CD4-positive, alpha-beta T cell (primary cell): ENCODE measurements at regions not wholly inside any gene's neighbourhood (a gene's known extent, or its start where the extent isn't known, plus 50 kb on each side); places are given as distances from the start of the nearest gene placed in this dataset.
A peak's percentile ranks its signal among the peaks of the same experiment; 100 is the strongest.

Experiments used
- ATAC-seq: fragments of 200-7000 bp; cut with Tn5 transposase; one replicate; pipeline ENCODE4 v1.10.0; 2022; ENCODE audit warnings: mild to moderate bottlenecking; ENCODE audit not compliant: poor library complexity
- CTCF ChIA-PET: fragments of 350-600 bp; sonication (Branson Sonifier 250); formaldehyde crosslinking; loops from one replicate; lab custom pipeline; 2021; ENCODE audit warnings: antibody characterized with exemption, inconsistent platforms; lab: Charles Lee
- POLR2A ChIA-PET: fragments of 350-600 bp; sonication (Branson Sonifier 250); formaldehyde crosslinking; loops from one replicate; lab custom pipeline; 2021; ENCODE audit warnings: antibody characterized with exemption, inconsistent platforms; lab: Charles Lee
- DNase-seq, 14 experiments: peaks; one replicate each; pipeline ENCODE4 v3.0.0-alpha.2; 2013 to 2020; ENCODE audit warnings: mixed read lengths in 2 of 14
- H3K27ac ChIP-seq, 2 donors: one replicate each; pipeline versions ENCODE4 v1.5.1 to v1.7.0; 2013; ENCODE audit warnings: low read length in 2 of 2, low read depth in 1 of 2, mild to moderate bottlenecking in 1 of 2
- H3K27me3 ChIP-seq, 2 experiments: 1 replicate in 1 of 2; 2 replicates in 1 of 2; pipeline versions ENCODE4 v1.6.1 to v1.7.0; 2013; ENCODE audit warnings: low read length in 2 of 2, control low read depth in 1 of 2, mild to moderate bottlenecking in 1 of 2, moderate library complexity in 1 of 2; ENCODE audit not compliant: insufficient read depth in 2 of 2, control insufficient read depth in 1 of 2
- H3K36me3 ChIP-seq: one replicate; pipeline ENCODE4 v1.6.1; 2013; ENCODE audit warnings: low read length, control low read depth; ENCODE audit not compliant: insufficient read depth
- H3K4me1 ChIP-seq: one replicate; pipeline ENCODE4 v1.6.1; 2013; ENCODE audit warnings: low read length, control low read depth; ENCODE audit not compliant: insufficient read depth
- H3K4me3 ChIP-seq: one replicate; pipeline ENCODE4 v1.5.1; 2013; ENCODE audit warnings: mild to moderate bottlenecking, low read length, moderate library complexity
- H3K9me3 ChIP-seq, 2 experiments: 1 replicate in 1 of 2; 2 replicates in 1 of 2; pipeline versions ENCODE4 v1.6.1 to v1.7.0; 2013; ENCODE audit warnings: low read length in 2 of 2, mild to moderate bottlenecking in 2 of 2, control low read depth in 1 of 2, moderate library complexity in 1 of 2; ENCODE audit not compliant: control insufficient read depth in 1 of 2, insufficient read depth in 1 of 2
- H3K27ac Mint-ChIP-seq: one replicate; pipeline ENCODE4 v1.8.0; 2020; ENCODE audit warnings: mixed read lengths
- H3K27me3 Mint-ChIP-seq: one replicate; pipeline ENCODE4 v1.8.0; 2021; ENCODE audit warnings: mixed read lengths
- H3K36me3 Mint-ChIP-seq: one replicate; pipeline ENCODE4 v1.8.0; 2021; ENCODE audit warnings: low read depth, mixed read lengths
- H3K4me1 Mint-ChIP-seq: one replicate; pipeline ENCODE4 v1.8.0; 2021; ENCODE audit warnings: low read depth, mixed read lengths
- H3K4me3 Mint-ChIP-seq: one replicate; pipeline ENCODE4 v1.8.0; 2020; ENCODE audit warnings: mild to moderate bottlenecking, mixed read lengths
- H3K9me3 Mint-ChIP-seq: one replicate; pipeline ENCODE4 v1.8.0; 2020; ENCODE audit warnings: mixed read lengths
- intact Hi-C, 2 experiments: fragments of 100-400 bp; cut with DNase I in 1 of 2; cut with micrococcal nuclease in 1 of 2; formaldehyde crosslinking; loops; one replicate each; pipeline versions ENCODE4 v1.15.1 to v1.9.0; 2023 to 2025; cut with DNase I, micrococcal nuclease
- TF ChIP-seq, protein P1 (sequence below): fragments of 200-600 bp; IDR thresholded peaks from one replicate; pipeline ENCODE4 v1.8.0; 2022; ENCODE audit warnings: antibody characterized with exemption, mild to moderate bottlenecking

- no peaks in the 10 kb centered on the region for H3K4me1 ChIP-seq
- ChIA-PET POLR2A (no interaction called here), CTCF (no interaction called here)
- no peak overlapping the region for H3K27ac Mint-ChIP-seq
- no peak overlapping the region for H3K4me3 Mint-ChIP-seq
- no peak overlapping the region for H3K4me3 ChIP-seq
- H3K27ac ChIP-seq, result no peak overlapping the region
- H3K36me3 ChIP-seq, result no peaks in the 10 kb centered on the region
- peak in 1 of 14 experiments; percentile 7 for DNase-seq
- H3K9me3 ChIP-seq, result peaks cover 0 to 16% of the 10 kb centered on the region in 2 experiments
- no peaks in the 10 kb centered on the region for H3K27me3 Mint-ChIP-seq
- no peaks in the 10 kb centered on the region for H3K9me3 Mint-ChIP-seq
- intact Hi-C loops, result no loop called here
- ATAC-seq, result no peak
- no peaks in the 10 kb centered on the region for H3K36me3 Mint-ChIP-seq
- TF ChIP-seq, protein P1, sequence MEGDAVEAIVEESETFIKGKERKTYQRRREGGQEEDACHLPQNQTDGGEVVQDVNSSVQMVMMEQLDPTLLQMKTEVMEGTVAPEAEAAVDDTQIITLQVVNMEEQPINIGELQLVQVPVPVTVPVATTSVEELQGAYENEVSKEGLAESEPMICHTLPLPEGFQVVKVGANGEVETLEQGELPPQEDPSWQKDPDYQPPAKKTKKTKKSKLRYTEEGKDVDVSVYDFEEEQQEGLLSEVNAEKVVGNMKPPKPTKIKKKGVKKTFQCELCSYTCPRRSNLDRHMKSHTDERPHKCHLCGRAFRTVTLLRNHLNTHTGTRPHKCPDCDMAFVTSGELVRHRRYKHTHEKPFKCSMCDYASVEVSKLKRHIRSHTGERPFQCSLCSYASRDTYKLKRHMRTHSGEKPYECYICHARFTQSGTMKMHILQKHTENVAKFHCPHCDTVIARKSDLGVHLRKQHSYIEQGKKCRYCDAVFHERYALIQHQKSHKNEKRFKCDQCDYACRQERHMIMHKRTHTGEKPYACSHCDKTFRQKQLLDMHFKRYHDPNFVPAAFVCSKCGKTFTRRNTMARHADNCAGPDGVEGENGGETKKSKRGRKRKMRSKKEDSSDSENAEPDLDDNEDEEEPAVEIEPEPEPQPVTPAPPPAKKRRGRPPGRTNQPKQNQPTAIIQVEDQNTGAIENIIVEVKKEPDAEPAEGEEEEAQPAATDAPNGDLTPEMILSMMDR, result no peak
- H3K4me1 Mint-ChIP-seq, result no peaks in the 10 kb centered on the region
- no peaks in the 10 kb centered on the region for H3K27me3 ChIP-seq
Measured at GRCh38 chr11:26149585-26149984, 182.3 kb upstream of the ANO3 start.

GRCh38 chr11:26150031-26150430, 181.9 kb upstream of the ANO3 start:
- TF ChIP-seq, protein P1, result no peak
- ATAC-seq (no peak), DNase-seq (no peak)
- H3K9me3 Mint-ChIP-seq, result no peaks in the 10 kb centered on the region
- Histone ChIP-seq H3K27me3 (no peaks in the 10 kb centered on the region), H3K4me3 (no peak overlapping the region), H3K9me3 (peaks cover 0 to 16% of the 10 kb centered on the region in 2 experiments), H3K27ac (no peak overlapping the region), H3K4me1 (no peaks in the 10 kb centered on the region), H3K36me3 (no peaks in the 10 kb centered on the region)
- POLR2A ChIA-PET, result no interaction called here
- intact Hi-C loops, result no loop called here
- no peak overlapping the region for H3K4me3 Mint-ChIP-seq
- no peak overlapping the region for H3K27ac Mint-ChIP-seq
- no peaks in the 10 kb centered on the region for H3K36me3 Mint-ChIP-seq
- H3K4me1 Mint-ChIP-seq, result no peaks in the 10 kb centered on the region
- CTCF ChIA-PET, result no interaction called here
- no peaks in the 10 kb centered on the region for H3K27me3 Mint-ChIP-seq

DNA sequence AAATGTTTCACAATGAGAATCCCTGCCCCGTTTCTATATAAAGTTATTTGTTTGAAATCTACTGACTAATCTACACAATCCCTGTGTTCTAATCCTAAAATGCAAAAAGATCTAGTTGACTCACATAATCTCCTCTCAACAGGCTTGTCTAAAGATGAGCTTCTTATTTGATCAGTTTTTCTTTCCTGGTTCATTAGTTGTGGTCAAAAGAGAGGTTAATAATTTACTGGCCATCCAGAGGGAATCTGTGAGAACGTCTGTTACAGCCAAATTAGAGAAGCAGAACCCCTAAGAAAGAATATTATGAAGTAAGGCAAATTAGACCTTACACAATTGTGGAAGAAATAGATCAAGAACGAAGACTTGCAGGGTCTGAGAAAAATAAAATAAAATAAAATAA, 173.7 kb upstream of the ANO3 start:
- TF ChIP-seq, protein P1, result no peak
- Histone ChIP-seq H3K27me3 (no peaks in the 10 kb centered on the region), H3K36me3 (no peaks in the 10 kb centered on the region), H3K4me3 (no peak overlapping the region), H3K9me3 (peaks cover 0 to 3% of the 10 kb centered on the region in 2 experiments), H3K4me1 (no peaks in the 10 kb centered on the region), H3K27ac (no peak overlapping the region)
- no peak for ATAC-seq
- intact Hi-C loops, result loop anchor here in 1 of 2 experiments (2.0 kb wide), 1 partner anchor 45 kb away; no protein-coding TSS in a partner anchor
- DNase-seq, result no peak
- no peaks in the 10 kb centered on the region for H3K27me3 Mint-ChIP-seq
- H3K4me3 Mint-ChIP-seq, result no peak overlapping the region
- CTCF ChIA-PET, result no interaction called here
- H3K27ac Mint-ChIP-seq, result no peak overlapping the region
- no peaks in the 10 kb centered on the region for H3K36me3 Mint-ChIP-seq
- peaks cover 2% of the 10 kb centered on the region for H3K9me3 Mint-ChIP-seq
- H3K4me1 Mint-ChIP-seq, result no peaks in the 10 kb centered on the region
- POLR2A ChIA-PET, result no interaction called here
